ENCODE measurements at regions not wholly inside any gene's neighbourhood (a gene's known extent, or its start where the extent isn't known, plus 50 kb on each side); places are given as distances from the start of the nearest gene placed in this dataset.

DNA sequence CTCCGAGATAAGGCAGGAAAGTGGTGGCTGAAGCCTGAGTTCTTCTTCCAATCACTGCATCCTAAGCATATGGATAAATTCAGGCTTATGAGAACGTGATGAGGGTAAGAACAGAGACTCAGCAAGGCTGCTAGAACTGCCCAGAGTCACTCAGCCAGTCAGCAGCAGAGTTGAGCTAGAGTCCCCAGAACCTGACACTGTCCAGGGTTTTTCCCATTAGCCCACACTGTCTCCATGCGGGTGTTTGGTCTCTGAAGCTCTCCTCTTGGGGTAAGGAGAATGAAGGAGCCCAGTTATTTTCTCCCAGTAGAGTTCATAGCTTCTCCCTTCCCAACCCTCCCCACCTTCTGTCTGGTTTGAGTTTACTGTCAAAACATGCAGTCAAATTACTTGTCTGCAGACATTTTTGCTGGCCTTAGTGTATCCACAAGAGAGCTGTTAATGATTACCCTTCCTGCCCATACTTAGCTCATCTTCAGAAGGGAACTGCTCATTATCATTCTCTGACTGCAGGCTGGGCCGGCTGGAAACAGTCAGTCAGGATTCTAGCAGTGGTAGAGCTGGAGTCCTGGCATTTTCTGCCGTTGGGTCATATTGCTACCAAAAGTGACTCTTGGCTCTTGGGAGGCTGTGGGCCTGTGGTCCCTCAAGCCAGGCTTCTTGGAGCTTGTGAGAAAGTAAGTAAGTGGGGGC is 460.0 kb downstream of the HS3ST3B1 start:
- Histone ChIP-seq H3K9me3 (ENCODE audit: control insufficient read depth in 1 of 2, insufficient read depth in 1 of 2, low read depth in 1 of 2, low read length in 2 of 2) (no peaks in the 10 kb centered on the region; a peak in 1 of 4 replicates), H3K9ac (ENCODE audit: low read length) (no peak overlapping the region), H3K4me1 (ENCODE audit: control insufficient read depth in 1 of 2, insufficient read depth in 2 of 2, low read length in 2 of 2) (no peaks in the 10 kb centered on the region), H3K79me2 (ENCODE audit: insufficient read depth, low read length) (no peaks in the 10 kb centered on the region), H4K20me1 (ENCODE audit: insufficient read depth) (no peaks in the 10 kb centered on the region), H3K4me3 (replicated peaks in 1 of 2; ENCODE audit: low read depth in 1 of 2, low read length in 2 of 2) (no peak overlapping the region), H3K4me2 (ENCODE audit: low read length) (no peak overlapping the region), H2AFZ (ENCODE audit: low read depth, low read length, poor library complexity, severe bottlenecking) (no peak overlapping the region), H3K27ac (ENCODE audit: low read depth, low read length) (no peak overlapping the region), H3K36me3 (ENCODE audit: control insufficient read depth in 1 of 2, insufficient read depth in 2 of 2, low read length in 2 of 2) (no peaks in the 10 kb centered on the region), H3K9me2 (ENCODE audit: insufficient read depth) (no peaks in the 10 kb centered on the region), H3K27me3 (ENCODE audit: insufficient read depth, low read length) (no peaks in the 10 kb centered on the region)
- ATAC-seq = no peak
- DNase-seq (ENCODE audit: low read depth, low spot score) = no peak
- intact Hi-C loops (cut with micrococcal nuclease) = no loop called here
- ChIA-PET CTCF (no interaction called here), POLR2A (no interaction called here), RAD21 (ENCODE audit: low non-redundant PET in 1 of 2, low total read pairs in 2 of 2, uncharacterized antibody in 2 of 2, unreplicated experiment in 2 of 2) (no interaction called here)
- no TSS peak for BruUV-seq (replicated peaks)
- TF ChIP-seq YY1 (IDR thresholded peaks at IDR 0.05; ENCODE audit: extremely low read depth, insufficient replicate concordance, low read depth, low read length) (no peak), POLR2AphosphoS5 (IDR thresholded peaks at IDR 0.05; ENCODE audit: low read depth, low read length) (no peak), POLR2A (IDR thresholded peaks at IDR 0.05; ENCODE audit: borderline replicate concordance, extremely low read depth, insufficient read depth, insufficient read length) (no peak), CBX3 (IDR thresholded peaks at IDR 0.05; ENCODE audit: low read depth) (no peak), RAD21 (IDR thresholded peaks at IDR 0.05; ENCODE audit: low read depth) (no peak), EGR1 (IDR thresholded peaks at IDR 0.05; ENCODE audit: low read depth) (no peak)
- TF ChIP-seq, protein P1, sequence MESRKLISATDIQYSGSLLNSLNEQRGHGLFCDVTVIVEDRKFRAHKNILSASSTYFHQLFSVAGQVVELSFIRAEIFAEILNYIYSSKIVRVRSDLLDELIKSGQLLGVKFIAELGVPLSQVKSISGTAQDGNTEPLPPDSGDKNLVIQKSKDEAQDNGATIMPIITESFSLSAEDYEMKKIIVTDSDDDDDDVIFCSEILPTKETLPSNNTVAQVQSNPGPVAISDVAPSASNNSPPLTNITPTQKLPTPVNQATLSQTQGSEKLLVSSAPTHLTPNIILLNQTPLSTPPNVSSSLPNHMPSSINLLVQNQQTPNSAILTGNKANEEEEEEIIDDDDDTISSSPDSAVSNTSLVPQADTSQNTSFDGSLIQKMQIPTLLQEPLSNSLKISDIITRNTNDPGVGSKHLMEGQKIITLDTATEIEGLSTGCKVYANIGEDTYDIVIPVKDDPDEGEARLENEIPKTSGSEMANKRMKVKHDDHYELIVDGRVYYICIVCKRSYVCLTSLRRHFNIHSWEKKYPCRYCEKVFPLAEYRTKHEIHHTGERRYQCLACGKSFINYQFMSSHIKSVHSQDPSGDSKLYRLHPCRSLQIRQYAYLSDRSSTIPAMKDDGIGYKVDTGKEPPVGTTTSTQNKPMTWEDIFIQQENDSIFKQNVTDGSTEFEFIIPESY (IDR thresholded peaks at IDR 0.05; ENCODE audit: extremely low read depth, insufficient replicate concordance, low read length) = no peak
- TF ChIP-seq, protein P2, sequence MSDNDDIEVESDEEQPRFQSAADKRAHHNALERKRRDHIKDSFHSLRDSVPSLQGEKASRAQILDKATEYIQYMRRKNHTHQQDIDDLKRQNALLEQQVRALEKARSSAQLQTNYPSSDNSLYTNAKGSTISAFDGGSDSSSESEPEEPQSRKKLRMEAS (IDR thresholded peaks at IDR 0.05) = no peak
